A673 (cell line): ENCODE measurements at regions not wholly inside any gene's neighbourhood (a gene's known extent, or its start where the extent isn't known, plus 50 kb on each side); places are given as distances from the start of the nearest gene placed in this dataset.

ENCODE experiments used
- BruUV-seq: library from RNA; stranded (reverse); fragments of 400-500 nt; replicated peaks from 2 replicates; lab custom pipeline; 2021; lab: Mats Ljungman, UMichigan
- CTCF ChIA-PET: fragments of 300-600 bp; sonication (Branson Sonifier 250); formaldehyde crosslinking; loops from one replicate; lab custom pipeline; 2022; ENCODE audit warnings: antibody characterized with exemption; lab: Charles Lee
- POLR2A ChIA-PET: fragments of 300-600 bp; sonication (Branson Sonifier 250); formaldehyde crosslinking; loops from one replicate; lab custom pipeline; 2022; ENCODE audit warnings: antibody characterized with exemption; ENCODE audit not compliant: low non-redundant PET; lab: Charles Lee
- DNase-seq: peaks from one replicate; pipeline ENCODE4 v3.0.0-alpha.2; 2015; ENCODE audit warnings: low spot score
- H3K27ac ChIP-seq: fragments of 200-600 bp; sonication (generic); 2 replicates; pipeline ENCODE4 v1.5.1; 2016; ENCODE audit warnings: mixed run types, low read depth, mild to moderate bottlenecking, mixed read lengths, antibody characterized with exemption, low read length; ENCODE audit not compliant: poor library complexity, severe bottlenecking
- H3K27me3 ChIP-seq: fragments of 200-600 bp; sonication (generic); replicated peaks from 2 replicates; pipeline ENCODE4 v1.6.1; 2017; ENCODE audit warnings: mixed run types, low read depth, mild to moderate bottlenecking, mixed read lengths, antibody characterized with exemption, low read length; ENCODE audit not compliant: insufficient read depth, poor library complexity
- H3K36me3 ChIP-seq: fragments of 200-600 bp; sonication (generic); 2 replicates; pipeline ENCODE4 v1.6.1; 2016; ENCODE audit warnings: mixed run types, mild to moderate bottlenecking, mixed read lengths, antibody characterized with exemption, low read length; ENCODE audit not compliant: insufficient read depth, poor library complexity, severe bottlenecking
- H3K4me1 ChIP-seq: fragments of 200-600 bp; sonication (generic); 2 replicates; pipeline ENCODE4 v1.6.1; 2017; ENCODE audit warnings: mixed run types, mild to moderate bottlenecking, mixed read lengths, antibody characterized with exemption, low read length; ENCODE audit not compliant: insufficient read depth, poor library complexity, severe bottlenecking
- H3K4me3 ChIP-seq: fragments of 200-600 bp; sonication (generic); 2 replicates; pipeline ENCODE4 v1.5.1; 2016; ENCODE audit warnings: low read depth, mixed run types, mild to moderate bottlenecking, mixed read lengths, low read length; ENCODE audit not compliant: poor library complexity, severe bottlenecking
- H3K9me3 ChIP-seq: fragments of 200-600 bp; sonication (generic); 2 replicates; pipeline ENCODE4 v1.6.1; 2016; ENCODE audit warnings: mixed run types, low read depth, mild to moderate bottlenecking, mixed read lengths, antibody characterized with exemption, low read length; ENCODE audit not compliant: poor library complexity, severe bottlenecking
- CTCF ChIP-seq: fragments of 300-800, 200-600 bp; sonication (generic); conservative IDR thresholded peaks from 2 replicates; pipeline ENCODE4 v1.5.1; 2017; ENCODE audit warnings: low read depth, mild to moderate bottlenecking, antibody characterized with exemption, low read length, moderate library complexity, mixed read lengths
- EZH2 ChIP-seq: fragments of 200-600 bp; sonication (generic); IDR thresholded peaks from 2 replicates; pipeline ENCODE4 v1.6.1; 2017; ENCODE audit warnings: borderline replicate concordance, low read depth, mild to moderate bottlenecking, mixed read lengths, antibody characterized with exemption, low read length; ENCODE audit not compliant: poor library complexity, severe bottlenecking
- intact Hi-C: fragments of 100-400 bp; cut with micrococcal nuclease; formaldehyde crosslinking; loops from one replicate; pipeline ENCODE4 v1.10.0; 2022; ENCODE audit not compliant: unreplicated experiment

DNA sequence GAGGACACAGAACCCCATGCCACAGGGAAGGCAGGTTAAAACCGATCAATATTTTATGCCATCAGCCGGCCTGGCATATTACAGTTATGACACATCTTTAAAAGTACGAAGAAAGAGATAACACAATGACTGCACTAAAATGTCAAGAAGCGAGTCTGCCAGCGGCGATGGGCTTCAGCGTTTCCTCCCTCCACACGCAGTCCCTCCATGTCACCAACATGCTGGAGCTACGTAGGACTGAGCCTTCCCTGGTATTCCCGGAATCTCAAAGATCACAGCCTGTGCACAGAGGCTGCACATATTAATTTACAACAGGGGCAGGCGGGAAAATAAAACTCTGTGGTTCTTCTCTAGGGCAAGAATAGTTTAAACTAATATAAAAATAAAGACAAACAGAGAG is 257.7 kb downstream of the IRX1 start:
- H3K4me1 ChIP-seq: no peaks in the 10 kb centered on the region
- POLR2A ChIA-PET: no interaction called here
- no peak overlapping the region for H3K27ac ChIP-seq
- no peaks in the 10 kb centered on the region for H3K27me3 ChIP-seq
- intact Hi-C loops: no loop called here
- no peak for DNase-seq
- TF ChIP-seq EZH2 (no peak), CTCF (no peak)
- H3K9me3 ChIP-seq: peaks cover 18% of the 10 kb centered on the region
- no peak overlapping the region for H3K4me3 ChIP-seq
- no peaks in the 10 kb centered on the region for H3K36me3 ChIP-seq
- no TSS peak for BruUV-seq
- CTCF ChIA-PET: no interaction called here

- no peak for DNase-seq
- H3K27me3 ChIP-seq: no peaks in the 10 kb centered on the region
- H3K4me3 ChIP-seq: no peak overlapping the region
- H3K27ac ChIP-seq: no peak overlapping the region
- ChIA-PET CTCF (no interaction called here), POLR2A (no interaction called here)
- intact Hi-C loops: no loop called here
- H3K9me3 ChIP-seq: peaks cover 14% of the 10 kb centered on the region
- TF ChIP-seq CTCF (no peak), EZH2 (no peak)
- BruUV-seq: no TSS peak
- no peaks in the 10 kb centered on the region for H3K4me1 ChIP-seq
- no peaks in the 10 kb centered on the region for H3K36me3 ChIP-seq
Observed at GRCh38 chr5:3854188-3854821, 258.7 kb downstream of the IRX1 start.

DNA sequence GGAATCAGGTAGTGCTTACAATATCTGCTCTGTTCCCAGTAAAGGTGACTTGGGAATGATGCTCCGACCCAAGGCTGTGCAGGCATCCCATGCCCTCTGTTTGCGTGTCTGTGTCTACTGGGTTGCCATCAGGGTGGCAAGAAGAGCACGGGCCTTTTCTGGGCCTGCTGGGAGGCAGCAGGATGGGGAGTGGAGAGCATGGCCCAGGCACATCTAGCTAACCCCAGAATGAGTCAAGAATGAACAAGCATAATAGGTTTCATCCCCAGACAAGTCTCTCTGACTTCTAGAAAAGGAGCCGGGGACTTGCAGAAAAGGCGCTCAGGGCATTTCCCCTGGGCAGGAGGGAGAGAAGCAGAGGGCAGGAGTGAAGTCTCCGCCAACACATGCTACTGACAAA is 260.4 kb downstream of the IRX1 start:
- intact Hi-C loops: no loop called here
- CTCF ChIA-PET: no interaction called here

More for the DNA sequence above, 260.4 kb downstream of the IRX1 start:
- Histone ChIP-seq H3K36me3 (no peaks in the 10 kb centered on the region), H3K9me3 (peaks cover 14% of the 10 kb centered on the region), H3K27me3 (no peaks in the 10 kb centered on the region), H3K4me3 (no peak overlapping the region), H3K27ac (no peak overlapping the region), H3K4me1 (no peaks in the 10 kb centered on the region)
- TF ChIP-seq CTCF: no peak
- TF ChIP-seq EZH2: no peak
- no peak for DNase-seq
- POLR2A ChIA-PET: no interaction called here
- BruUV-seq: no TSS peak
